K562 (cell line): ENCODE measurements at regions not wholly inside any gene's neighbourhood (a gene's known extent, or its start where the extent isn't known, plus 50 kb on each side); places are given as distances from the start of the nearest gene placed in this dataset.

Experiments used
- ATAC-seq: fragments of 200-7000 bp; cut with Tn5 transposase; 3 replicates; pipeline ENCODE4 v1.9.1; 2020; ENCODE audit warnings: moderate library complexity
- BruUV-seq: library from RNA; stranded (reverse); fragments of 400-500 nt; replicated peaks from 2 replicates; lab custom pipeline; 2021; lab: Mats Ljungman, UMichigan
- CTCF ChIA-PET: fragments of 300-600 bp; formaldehyde crosslinking; extraction: SDS; loops from one replicate; lab custom pipeline; 2021; ENCODE audit warnings: low intra/inter-chr PET ratio; lab: Yijun Ruan, JAX
- POLR2A ChIA-PET: fragments of 300-600, 350-650 bp; sonication (Branson Sonifier 250); formaldehyde crosslinking; extraction: SDS; loops from one replicate; lab custom pipeline; 2021; ENCODE audit warnings: antibody characterized with exemption, inconsistent platforms; lab: Yijun Ruan, JAX
- DNase-seq, 4 experiments: peaks; one replicate each; pipeline versions ENCODE4 v3.0.0 to v3.0.0-alpha.2; 2011 to 2018; ENCODE audit warnings: low spot score in 3 of 4, mixed read lengths in 3 of 4; ENCODE audit errors: extremely low read depth in 1 of 4
- FAIRE-seq: peaks from 2 replicates; lab custom pipeline; 2011; peaks lifted over from hg19 to GRCh38; lab: Jason Lieb, UNC
- H2AFZ ChIP-seq: 2 replicates; pipeline ENCODE4 v1.6.0; 2011; ENCODE audit warnings: low read depth, low read length, control low read depth, inconsistent platforms
- H3K27ac ChIP-seq: fragments of 200-600 bp; 3 replicates; pipeline ENCODE4 v1.8.0; 2011; ENCODE audit warnings: low read depth, mild to moderate bottlenecking, control low read depth, inconsistent platforms, low read length, moderate library complexity, mixed read lengths; ENCODE audit errors: extremely low read depth
- H3K27me3 ChIP-seq, 2 experiments: fragments of 300-600 bp in 1 of 2; 2 replicates in 1 of 2; 3 replicates in 1 of 2; pipeline versions ENCODE4 v1.6.0 to v1.8.0; 2011; ENCODE audit warnings: inconsistent platforms in 2 of 2, low read length in 2 of 2, mild to moderate bottlenecking in 1 of 2, mixed read lengths in 1 of 2, moderate library complexity in 1 of 2; ENCODE audit not compliant: control insufficient read depth in 2 of 2, insufficient read depth in 2 of 2
- H3K36me3 ChIP-seq: fragments of 300-600 bp; 3 replicates; pipeline ENCODE4 v1.8.0; 2011; ENCODE audit warnings: mild to moderate bottlenecking, low read length, inconsistent platforms; ENCODE audit not compliant: control insufficient read depth, insufficient read depth
- H3K4me1 ChIP-seq, 2 experiments: fragments of 200-600 bp in 1 of 2; replicated peaks in 1 of 2; 2 replicates in 1 of 2; 3 replicates in 1 of 2; pipeline versions ENCODE4 v1.5.1 to v1.8.0; 2011; ENCODE audit warnings: inconsistent platforms in 2 of 2, low read length in 2 of 2, mild to moderate bottlenecking in 1 of 2, mixed read lengths in 1 of 2, moderate library complexity in 1 of 2; ENCODE audit not compliant: control insufficient read depth in 2 of 2, insufficient read depth in 2 of 2
- H3K4me2 ChIP-seq: 2 replicates; pipeline ENCODE4 v1.6.1; 2011; ENCODE audit warnings: low read length, control low read depth, inconsistent platforms, mixed read lengths; ENCODE audit not compliant: insufficient read depth
- H3K4me3 ChIP-seq: fragments of 200-600 bp; sonication (generic), shearing (Covaris generic); 2 replicates; pipeline ENCODE4 v1.5.1; 2016; ENCODE audit warnings: control low read depth, inconsistent platforms
- H3K79me2 ChIP-seq: fragments of 200-600 bp; 3 replicates; pipeline ENCODE4 v1.8.0; 2011; ENCODE audit warnings: low read length, inconsistent platforms; ENCODE audit not compliant: control insufficient read depth, insufficient read depth
- H3K9ac ChIP-seq, 2 experiments: 2 replicates each; pipeline versions ENCODE4 v1.6.0 to v1.6.1; 2011; ENCODE audit warnings: low read depth in 2 of 2, low read length in 2 of 2, control low read depth in 1 of 2, inconsistent platforms in 1 of 2, mild to moderate bottlenecking in 1 of 2, mixed read lengths in 1 of 2; ENCODE audit not compliant: insufficient read depth in 1 of 2
- H3K9me1 ChIP-seq: one replicate; pipeline ENCODE4 v1.6.0; 2011; ENCODE audit warnings: inconsistent platforms, mild to moderate bottlenecking, low read length, moderate library complexity; ENCODE audit not compliant: control insufficient read depth, insufficient read depth
- H3K9me3 ChIP-seq: replicated peaks from 2 replicates; pipeline ENCODE4 v1.5.1; 2011; ENCODE audit warnings: low read depth, low read length, inconsistent platforms; ENCODE audit not compliant: control insufficient read depth, insufficient read depth
- H4K20me1 ChIP-seq: replicated peaks from 2 replicates; pipeline ENCODE4 v1.6.1; 2011; ENCODE audit warnings: low read length, inconsistent platforms, mixed read lengths; ENCODE audit not compliant: control insufficient read depth, insufficient read depth
- BCL6 ChIP-seq: fragments of 250-450 bp; sonication (Bioruptor Pico); IDR thresholded peaks from 2 replicates; pipeline ENCODE4 v1.4.0; 2020
- GATAD2B ChIP-seq: fragments of 450-650 bp; IDR thresholded peaks from 2 replicates; pipeline ENCODE4 v1.6.1; 2017; ENCODE audit warnings: mild to moderate bottlenecking, borderline replicate concordance
- MAFG ChIP-seq: fragments of 450-650 bp; conservative IDR thresholded peaks from 2 replicates; pipeline ENCODE4 v1.6.1; 2016; ENCODE audit warnings: missing genetic modification characterization, missing compliant biosample characterization
- PHB ChIP-seq: fragments of 250-450 bp; sonication (Bioruptor Pico); IDR thresholded peaks from 2 replicates; pipeline ENCODE4 v1.5.0; 2021
- PHF21A ChIP-seq: fragments of 450-650 bp; IDR thresholded peaks from 2 replicates; pipeline ENCODE4 v1.6.1; 2017; ENCODE audit warnings: low read depth, borderline replicate concordance
- POLR2G ChIP-seq: fragments of 200-400 bp; formaldehyde crosslinking; IDR thresholded peaks from 2 replicates; pipeline ENCODE4 v1.6.1; 2017; ENCODE audit warnings: low read depth, mild to moderate bottlenecking, antibody characterized with exemption, low read length, moderate library complexity
- SMAD4 ChIP-seq: fragments of 250-450 bp; sonication (Bioruptor Pico); conservative IDR thresholded peaks from 2 replicates; pipeline ENCODE4 v1.8.0; 2021; ENCODE audit warnings: inconsistent platforms, mild to moderate bottlenecking, moderate library complexity
- SRSF3 ChIP-seq: fragments of 200-400 bp; formaldehyde crosslinking; IDR thresholded peaks from 2 replicates; pipeline ENCODE4 v1.6.1; 2016; ENCODE audit warnings: mild to moderate bottlenecking, low read length, moderate library complexity; ENCODE audit not compliant: insufficient read depth
- TAF7 ChIP-seq: fragments of 450-650 bp; IDR thresholded peaks from 2 replicates; pipeline ENCODE4 v1.6.1; 2016; ENCODE audit warnings: missing genetic modification characterization, missing compliant biosample characterization
- TCFL5 ChIP-seq: fragments of 250-450 bp; sonication (Bioruptor Pico); conservative IDR thresholded peaks from 2 replicates; pipeline ENCODE4 v1.6.1; 2021; ENCODE audit warnings: mild to moderate bottlenecking, moderate library complexity, matching md5 sums
- ZNF583 ChIP-seq: fragments of 250-450 bp; sonication (Bioruptor Pico); IDR thresholded peaks from 2 replicates; pipeline ENCODE4 v1.4.0; 2020
- WGBS: fragments of 100-300 bp; shearing (Covaris generic); methylation state at CpG from one replicate; pipeline ENCODE4 v1.1.6; 2016; ENCODE audit warnings: low coverage, mixed read lengths; ENCODE audit not compliant: insufficient coverage; ENCODE audit errors: missing lambda C conversion rate; 5-methylcytosine and 5-hydroxymethylcytosine counted together
- in situ Hi-C: fragments of 300-500 bp; cut with MboI; formaldehyde crosslinking; loops from 4 replicates; pipeline ENCODE4 v1.15.0; 2018; ENCODE audit warnings: inconsistent platforms, mixed read lengths
- intact Hi-C: fragments of 100-400 bp; cut with micrococcal nuclease; formaldehyde crosslinking; loops from 2 replicates; pipeline ENCODE4 v1.14.2; 2022
- TF ChIP-seq, protein P1 (sequence below): fragments of 450-650 bp; IDR thresholded peaks from one replicate; pipeline ENCODE4 v1.6.1; 2018; ENCODE audit warnings: mild to moderate bottlenecking, moderate library complexity; ENCODE audit not compliant: partially characterized antibody
- TF ChIP-seq, protein P2 (sequence below): fragments of 450-650 bp; formaldehyde crosslinking; IDR thresholded peaks from 2 replicates; pipeline ENCODE4 v1.4.0; 2020; ENCODE audit warnings: mild to moderate bottlenecking, moderate library complexity
- TF ChIP-seq, protein P3 (sequence below): fragments of 250-450 bp; sonication (Bioruptor Pico); IDR thresholded peaks from 2 replicates; pipeline ENCODE4 v1.8.0; 2022; ENCODE audit warnings: inconsistent platforms, mild to moderate bottlenecking, moderate library complexity, borderline replicate concordance
- TF ChIP-seq, protein P4 (sequence below): fragments of 450-650 bp; conservative IDR thresholded peaks from 2 replicates; pipeline ENCODE4 v1.6.1; 2016; ENCODE audit warnings: missing genetic modification characterization, low read depth, mild to moderate bottlenecking, missing compliant biosample characterization, moderate library complexity
- TF ChIP-seq, protein P5 (sequence below): sonication (generic); formaldehyde crosslinking; IDR thresholded peaks from 2 replicates; pipeline ENCODE4 v1.9.0; 2022; ENCODE audit warnings: mild to moderate bottlenecking, missing genetic modification reagents
- TF ChIP-seq, protein P6 (sequence below): fragments of 450-650 bp; conservative IDR thresholded peaks from 2 replicates; pipeline ENCODE4 v1.6.1; 2016; ENCODE audit warnings: missing genetic modification characterization, low read depth, mild to moderate bottlenecking, control low read depth, missing compliant biosample characterization

DNA sequence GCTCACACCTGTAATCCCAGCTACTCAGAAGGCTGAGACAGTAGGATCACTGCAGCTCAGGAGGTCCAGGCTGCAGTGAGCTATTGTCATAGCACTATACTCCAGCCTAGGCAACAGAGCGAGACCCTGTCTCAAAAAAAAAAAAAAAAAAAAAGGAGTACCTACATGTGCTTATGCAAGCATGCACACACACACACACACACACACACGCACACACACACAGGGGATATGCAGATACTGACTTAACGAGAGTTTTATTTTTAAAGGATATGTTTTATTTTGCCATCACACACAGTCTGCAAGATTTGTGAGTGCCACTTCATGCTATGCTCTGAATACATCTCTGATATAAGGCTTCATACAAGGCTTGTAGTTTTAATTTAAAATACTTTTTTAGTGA is 479.3 kb downstream of the NEBL start:
- H3K27ac ChIP-seq, result no peak overlapping the region
- no peaks in the 10 kb centered on the region for H3K9me3 ChIP-seq
- H3K4me2 ChIP-seq, result no peak overlapping the region
- H3K79me2 ChIP-seq, result no peaks in the 10 kb centered on the region
- no peaks in the 10 kb centered on the region for H3K27me3 ChIP-seq
- ATAC-seq (no peak), DNase-seq (no peak), FAIRE-seq (no peak)
- POLR2A ChIA-PET, result no interaction called here
- H4K20me1 ChIP-seq, result no peaks in the 10 kb centered on the region
- BruUV-seq, result no TSS peak
- 5% methylated on average over 3 of the region's 3 CpGs for WGBS
- no peak overlapping the region for H3K4me3 ChIP-seq
- H3K9ac ChIP-seq, result no peak overlapping the region
- CTCF ChIA-PET, result no interaction called here
- no peaks in the 10 kb centered on the region for H3K4me1 ChIP-seq
- in situ Hi-C loops (no loop called here), intact Hi-C loops (no loop called here)
- no peaks in the 10 kb centered on the region for H3K9me1 ChIP-seq
- no peaks in the 10 kb centered on the region for H3K36me3 ChIP-seq
- no peak overlapping the region for H2AFZ ChIP-seq
- TF ChIP-seq, protein P1, sequence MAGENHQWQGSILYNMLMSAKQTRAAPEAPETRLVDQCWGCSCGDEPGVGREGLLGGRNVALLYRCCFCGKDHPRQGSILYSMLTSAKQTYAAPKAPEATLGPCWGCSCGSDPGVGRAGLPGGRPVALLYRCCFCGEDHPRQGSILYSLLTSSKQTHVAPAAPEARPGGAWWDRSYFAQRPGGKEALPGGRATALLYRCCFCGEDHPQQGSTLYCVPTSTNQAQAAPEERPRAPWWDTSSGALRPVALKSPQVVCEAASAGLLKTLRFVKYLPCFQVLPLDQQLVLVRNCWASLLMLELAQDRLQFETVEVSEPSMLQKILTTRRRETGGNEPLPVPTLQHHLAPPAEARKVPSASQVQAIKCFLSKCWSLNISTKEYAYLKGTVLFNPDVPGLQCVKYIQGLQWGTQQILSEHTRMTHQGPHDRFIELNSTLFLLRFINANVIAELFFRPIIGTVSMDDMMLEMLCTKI, result no peak
- TF ChIP-seq, protein P2, sequence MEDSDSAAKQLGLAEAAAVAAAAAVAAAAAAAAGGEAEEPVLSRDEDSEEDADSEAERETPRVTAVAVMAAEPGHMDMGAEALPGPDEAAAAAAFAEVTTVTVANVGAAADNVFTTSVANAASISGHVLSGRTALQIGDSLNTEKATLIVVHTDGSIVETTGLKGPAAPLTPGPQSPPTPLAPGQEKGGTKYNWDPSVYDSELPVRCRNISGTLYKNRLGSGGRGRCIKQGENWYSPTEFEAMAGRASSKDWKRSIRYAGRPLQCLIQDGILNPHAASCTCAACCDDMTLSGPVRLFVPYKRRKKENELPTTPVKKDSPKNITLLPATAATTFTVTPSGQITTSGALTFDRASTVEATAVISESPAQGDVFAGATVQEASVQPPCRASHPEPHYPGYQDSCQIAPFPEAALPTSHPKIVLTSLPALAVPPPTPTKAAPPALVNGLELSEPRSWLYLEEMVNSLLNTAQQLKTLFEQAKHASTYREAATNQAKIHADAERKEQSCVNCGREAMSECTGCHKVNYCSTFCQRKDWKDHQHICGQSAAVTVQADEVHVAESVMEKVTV (CRISPR knock-in tag), result no peak
- TF ChIP-seq BCL6 (CRISPR knock-in tag) (no peak), SRSF3 (no peak), GATAD2B (no peak), SMAD4 (CRISPR knock-in tag) (no peak), POLR2G (no peak), ZNF583 (CRISPR knock-in tag) (no peak), TCFL5 (CRISPR knock-in tag) (no peak), TAF7 (tag) (no peak), PHF21A (no peak), MAFG (tag) (no peak), PHB (CRISPR knock-in tag) (no peak)
- TF ChIP-seq, protein P3, sequence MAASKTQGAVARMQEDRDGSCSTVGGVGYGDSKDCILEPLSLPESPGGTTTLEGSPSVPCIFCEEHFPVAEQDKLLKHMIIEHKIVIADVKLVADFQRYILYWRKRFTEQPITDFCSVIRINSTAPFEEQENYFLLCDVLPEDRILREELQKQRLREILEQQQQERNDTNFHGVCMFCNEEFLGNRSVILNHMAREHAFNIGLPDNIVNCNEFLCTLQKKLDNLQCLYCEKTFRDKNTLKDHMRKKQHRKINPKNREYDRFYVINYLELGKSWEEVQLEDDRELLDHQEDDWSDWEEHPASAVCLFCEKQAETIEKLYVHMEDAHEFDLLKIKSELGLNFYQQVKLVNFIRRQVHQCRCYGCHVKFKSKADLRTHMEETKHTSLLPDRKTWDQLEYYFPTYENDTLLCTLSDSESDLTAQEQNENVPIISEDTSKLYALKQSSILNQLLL (CRISPR knock-in tag), result no peak
- TF ChIP-seq, protein P4, sequence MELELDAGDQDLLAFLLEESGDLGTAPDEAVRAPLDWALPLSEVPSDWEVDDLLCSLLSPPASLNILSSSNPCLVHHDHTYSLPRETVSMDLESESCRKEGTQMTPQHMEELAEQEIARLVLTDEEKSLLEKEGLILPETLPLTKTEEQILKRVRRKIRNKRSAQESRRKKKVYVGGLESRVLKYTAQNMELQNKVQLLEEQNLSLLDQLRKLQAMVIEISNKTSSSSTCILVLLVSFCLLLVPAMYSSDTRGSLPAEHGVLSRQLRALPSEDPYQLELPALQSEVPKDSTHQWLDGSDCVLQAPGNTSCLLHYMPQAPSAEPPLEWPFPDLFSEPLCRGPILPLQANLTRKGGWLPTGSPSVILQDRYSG, result no peak
- TF ChIP-seq, protein P5, sequence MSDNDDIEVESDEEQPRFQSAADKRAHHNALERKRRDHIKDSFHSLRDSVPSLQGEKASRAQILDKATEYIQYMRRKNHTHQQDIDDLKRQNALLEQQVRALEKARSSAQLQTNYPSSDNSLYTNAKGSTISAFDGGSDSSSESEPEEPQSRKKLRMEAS (CRISPR knock-in tag), result no peak
- TF ChIP-seq, protein P6, sequence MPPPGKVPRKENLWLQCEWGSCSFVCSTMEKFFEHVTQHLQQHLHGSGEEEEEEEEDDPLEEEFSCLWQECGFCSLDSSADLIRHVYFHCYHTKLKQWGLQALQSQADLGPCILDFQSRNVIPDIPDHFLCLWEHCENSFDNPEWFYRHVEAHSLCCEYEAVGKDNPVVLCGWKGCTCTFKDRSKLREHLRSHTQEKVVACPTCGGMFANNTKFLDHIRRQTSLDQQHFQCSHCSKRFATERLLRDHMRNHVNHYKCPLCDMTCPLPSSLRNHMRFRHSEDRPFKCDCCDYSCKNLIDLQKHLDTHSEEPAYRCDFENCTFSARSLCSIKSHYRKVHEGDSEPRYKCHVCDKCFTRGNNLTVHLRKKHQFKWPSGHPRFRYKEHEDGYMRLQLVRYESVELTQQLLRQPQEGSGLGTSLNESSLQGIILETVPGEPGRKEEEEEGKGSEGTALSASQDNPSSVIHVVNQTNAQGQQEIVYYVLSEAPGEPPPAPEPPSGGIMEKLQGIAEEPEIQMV (tag), result no peak
